GM10248 (cell line): ENCODE measurements at regions not wholly inside any gene's neighbourhood (a gene's known extent, or its start where the extent isn't known, plus 50 kb on each side); places are given as distances from the start of the nearest gene placed in this dataset.

Experiments
- CTCF ChIA-PET: fragments of 300-600 bp; sonication (Branson Sonifier 250); formaldehyde crosslinking; extraction: SDS; loops from one replicate; lab custom pipeline; 2021; ENCODE audit warnings: antibody characterized with exemption; lab: Yijun Ruan, JAX
- POLR2A ChIA-PET: fragments of 350-650 bp; sonication (Branson Sonifier 250); formaldehyde crosslinking; extraction: SDS; loops from one replicate; lab custom pipeline; 2020; ENCODE audit warnings: antibody characterized with exemption; lab: Yijun Ruan, JAX
- DNase-seq: peaks from one replicate; pipeline ENCODE4 v3.0.0; 2012; ENCODE audit errors: extremely low spot score
- TF ChIP-seq, protein P1 (sequence below): IDR thresholded peaks from 2 replicates; pipeline ENCODE4 v1.5.1; 2012; ENCODE audit warnings: mild to moderate bottlenecking, low read depth; ENCODE audit errors: extremely low read depth, missing control alignments, control extremely low read depth

GRCh38 chr2:199570934-199571333, 113.2 kb upstream of the SATB2 start:
- DNase-seq, result no peak
- TF ChIP-seq, protein P1, sequence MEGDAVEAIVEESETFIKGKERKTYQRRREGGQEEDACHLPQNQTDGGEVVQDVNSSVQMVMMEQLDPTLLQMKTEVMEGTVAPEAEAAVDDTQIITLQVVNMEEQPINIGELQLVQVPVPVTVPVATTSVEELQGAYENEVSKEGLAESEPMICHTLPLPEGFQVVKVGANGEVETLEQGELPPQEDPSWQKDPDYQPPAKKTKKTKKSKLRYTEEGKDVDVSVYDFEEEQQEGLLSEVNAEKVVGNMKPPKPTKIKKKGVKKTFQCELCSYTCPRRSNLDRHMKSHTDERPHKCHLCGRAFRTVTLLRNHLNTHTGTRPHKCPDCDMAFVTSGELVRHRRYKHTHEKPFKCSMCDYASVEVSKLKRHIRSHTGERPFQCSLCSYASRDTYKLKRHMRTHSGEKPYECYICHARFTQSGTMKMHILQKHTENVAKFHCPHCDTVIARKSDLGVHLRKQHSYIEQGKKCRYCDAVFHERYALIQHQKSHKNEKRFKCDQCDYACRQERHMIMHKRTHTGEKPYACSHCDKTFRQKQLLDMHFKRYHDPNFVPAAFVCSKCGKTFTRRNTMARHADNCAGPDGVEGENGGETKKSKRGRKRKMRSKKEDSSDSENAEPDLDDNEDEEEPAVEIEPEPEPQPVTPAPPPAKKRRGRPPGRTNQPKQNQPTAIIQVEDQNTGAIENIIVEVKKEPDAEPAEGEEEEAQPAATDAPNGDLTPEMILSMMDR, result no peak
- ChIA-PET CTCF (no interaction called here), POLR2A (no interaction called here)

- ChIA-PET CTCF (no interaction called here), POLR2A (no interaction called here)
- TF ChIP-seq, protein P1, result no peak
- DNase-seq, result no peak
These were observed 111.6 kb upstream of the SATB2 start for GRCh38 chr2:199569336-199569735.

DNA sequence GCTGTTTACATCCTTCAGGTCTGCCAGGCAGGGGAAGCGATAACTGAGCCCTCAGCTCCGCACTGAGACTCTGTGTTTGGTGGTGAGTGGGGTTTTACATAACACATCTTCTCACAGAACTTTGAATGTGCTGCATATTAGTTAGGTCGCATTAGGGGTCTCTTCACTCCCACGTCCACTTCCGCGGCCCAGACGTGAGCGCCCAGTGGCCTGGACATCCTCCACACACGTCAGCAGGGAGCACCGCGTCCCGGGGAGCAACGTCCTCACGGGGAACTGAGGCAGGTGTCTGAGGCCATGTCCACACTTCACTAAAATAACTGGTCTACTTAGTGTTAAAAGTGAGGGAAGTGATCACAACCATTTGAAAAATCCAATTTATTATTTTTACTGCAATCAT, 100.4 kb upstream of the SATB2 start:
- TF ChIP-seq, protein P1, result no peak
- POLR2A ChIA-PET, result no interaction called here
- CTCF ChIA-PET, result no interaction called here
- no peak for DNase-seq

GRCh38 chr2:199556527-199557285, 99.0 kb upstream of the SATB2 start:
- POLR2A ChIA-PET, result no interaction called here
- CTCF ChIA-PET, result no interaction called here
- TF ChIP-seq, protein P1, result no peak
- DNase-seq, result no peak

GRCh38 chr2:199554026-199554425, 96.3 kb upstream of the SATB2 start:
- POLR2A ChIA-PET, result no interaction called here
- CTCF ChIA-PET, result interaction anchor here (1.5 kb wide), 1 partner anchor 11 kb away, joined by 4 read pairs; no protein-coding TSS in a partner anchor
- DNase-seq, result no peak
- TF ChIP-seq, protein P1, result no peak

DNA sequence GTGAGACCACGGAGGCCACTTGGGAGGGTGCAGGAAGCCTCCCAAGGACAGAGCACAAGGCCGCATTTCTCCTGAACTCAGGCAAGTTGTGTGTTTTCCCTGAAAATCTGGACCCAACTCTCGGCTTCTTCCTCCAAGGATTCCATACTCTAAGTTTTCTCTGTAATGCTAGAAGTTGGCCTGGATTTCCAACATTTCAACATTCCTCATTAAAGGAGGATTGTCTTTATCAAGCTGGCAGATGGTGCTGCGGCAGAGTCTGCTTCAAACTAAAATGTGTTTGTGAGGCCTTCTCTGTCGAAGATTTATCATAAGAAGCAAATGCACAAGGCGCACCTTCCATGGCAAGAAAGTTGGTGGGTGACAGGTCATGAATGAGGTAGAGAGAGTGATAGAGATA, 94.4 kb upstream of the SATB2 start:
- TF ChIP-seq, protein P1, result no peak
- no peak for DNase-seq
- ChIA-PET POLR2A (no interaction called here), CTCF (interaction anchor here (0.8 kb wide), 1 partner anchor 13 kb away, joined by 3 read pairs; no protein-coding TSS in a partner anchor)
